HT-29 (cell line): ENCODE measurements at regions not wholly inside any gene's neighbourhood (a gene's known extent, or its start where the extent isn't known, plus 50 kb on each side); places are given as distances from the start of the nearest gene placed in this dataset.

Experiments used
- DNase-seq: peaks from one replicate; pipeline ENCODE4 v3.0.0-alpha.2; 2015; ENCODE audit warnings: low spot score

DNA sequence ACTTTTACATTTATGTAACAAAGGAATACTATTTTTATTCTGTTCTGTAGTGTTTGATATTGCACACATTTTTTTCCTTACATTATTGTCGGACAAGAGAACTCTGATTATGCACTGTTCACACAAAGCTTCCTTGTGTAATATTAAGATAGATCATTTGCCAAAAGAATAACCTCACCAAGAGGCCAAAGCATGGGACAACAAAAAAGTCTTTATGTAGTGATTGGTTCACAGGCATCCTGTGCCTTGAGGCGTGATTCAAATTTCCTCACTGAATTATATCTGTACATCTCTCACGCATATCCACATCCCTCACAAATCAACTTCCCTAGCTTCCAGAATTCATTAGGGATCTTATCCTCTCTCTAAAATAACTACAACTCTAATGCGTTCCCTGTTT lies 642.7 kb downstream of the NR4A2 start:
- DNase-seq, result no peak

DNA sequence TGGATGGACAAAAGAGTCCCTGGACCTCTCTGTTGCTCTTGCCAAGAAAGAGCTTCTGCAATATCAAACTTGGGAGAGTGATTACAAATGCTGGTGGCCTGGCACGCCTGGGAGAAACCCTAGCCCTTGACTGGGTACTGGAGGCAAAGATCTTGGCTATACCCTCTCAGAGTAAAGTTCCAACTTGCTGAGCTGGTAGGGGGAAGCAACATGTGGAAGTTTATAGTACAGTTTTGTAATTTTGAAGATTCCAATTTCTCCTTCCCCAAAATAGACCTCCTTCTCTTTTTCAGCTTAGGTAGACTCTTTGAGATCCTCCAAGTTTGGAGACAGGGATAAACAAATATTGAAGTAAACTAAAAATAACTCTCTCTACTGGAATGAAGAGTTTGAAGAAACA lies 645.3 kb downstream of the NR4A2 start:
- DNase-seq, result no peak

GRCh38 chr2:155679647-155680046 lies 652.9 kb downstream of the NR4A2 start:
- DNase-seq, result no peak

- no peak for DNase-seq
These were observed 656.6 kb downstream of the NR4A2 start for GRCh38 chr2:155675920-155676319.

DNA sequence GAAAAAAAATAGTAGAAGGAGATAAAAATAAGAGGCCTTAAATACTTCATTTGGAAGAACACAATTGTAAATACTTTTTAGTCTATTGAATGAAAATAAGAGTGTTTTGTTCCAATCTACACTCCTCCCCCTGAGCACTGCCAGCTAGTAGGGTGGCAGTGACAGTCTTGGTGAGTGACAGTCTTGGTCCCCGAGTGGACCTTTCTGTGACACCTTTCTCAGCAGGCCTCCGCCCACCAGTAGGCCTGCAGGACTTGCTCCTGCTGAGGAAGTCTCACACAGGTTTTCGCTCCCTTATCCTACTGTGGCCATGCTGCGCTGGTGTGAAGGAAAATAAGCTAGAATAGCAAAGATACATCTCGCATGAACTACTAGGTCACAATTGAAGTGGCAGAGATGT lies 666.8 kb downstream of the NR4A2 start:
- DNase-seq, result no peak

DNA sequence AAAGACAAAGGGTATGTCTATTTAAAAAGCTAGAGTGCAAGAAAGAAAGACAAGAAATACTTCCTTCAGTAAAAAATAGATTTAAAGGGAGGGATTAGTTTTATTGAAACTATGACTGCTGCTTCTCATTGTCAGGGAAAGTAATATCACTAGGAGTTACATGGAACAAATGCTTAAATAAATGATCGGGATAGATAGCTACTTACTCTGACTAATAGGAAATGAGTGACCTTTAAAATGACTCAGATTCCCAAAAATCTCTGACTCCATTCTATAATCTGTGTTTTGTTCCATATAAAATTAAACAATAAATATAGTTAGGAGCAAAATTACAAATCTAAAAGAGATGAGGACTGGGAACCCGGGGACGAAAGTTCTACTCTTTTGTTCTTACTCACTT lies 669.3 kb downstream of the NR4A2 start:
- no peak for DNase-seq

DNA sequence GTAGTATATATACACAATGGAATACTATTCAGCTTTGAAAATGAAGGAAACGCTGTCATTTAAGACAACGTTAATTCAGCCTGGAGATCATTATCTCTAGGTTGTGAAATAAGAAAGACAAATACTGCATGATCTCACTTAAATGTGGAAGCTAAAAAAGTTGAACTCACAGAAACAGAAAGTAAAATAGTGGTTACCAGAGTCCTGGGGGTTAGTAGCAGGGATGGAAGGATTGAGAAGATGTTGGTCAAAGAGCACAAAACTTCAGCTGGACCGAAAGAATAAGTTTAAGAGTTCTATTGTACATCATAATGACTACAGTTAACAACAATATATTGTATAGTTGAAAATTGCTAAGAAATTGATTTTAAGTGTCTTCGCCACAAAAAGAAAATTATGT lies 670.3 kb downstream of the NR4A2 start:
- no peak for DNase-seq

DNA sequence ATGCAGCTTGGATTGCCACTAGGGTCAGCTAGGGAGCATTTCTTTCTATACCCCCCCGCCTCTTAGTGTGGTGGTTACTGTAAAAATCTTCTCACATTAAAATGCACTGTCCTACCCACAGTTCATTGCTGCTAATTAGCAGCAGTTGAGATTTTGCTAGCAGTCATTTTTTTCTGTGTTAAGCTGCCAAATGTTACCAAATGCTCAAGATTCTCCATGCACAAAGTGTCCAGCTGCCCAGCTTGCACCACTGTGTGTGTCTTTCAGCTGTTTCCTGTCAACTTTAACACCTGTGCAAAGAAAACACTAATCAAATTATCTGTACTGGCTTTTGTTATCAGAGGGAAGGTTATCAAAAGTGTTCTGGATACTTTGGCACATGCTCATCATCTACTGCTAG lies 679.3 kb downstream of the NR4A2 start:
- no peak for DNase-seq

- no peak for DNase-seq
These were observed 680.7 kb downstream of the NR4A2 start for GRCh38 chr2:155651851-155652250.

DNA sequence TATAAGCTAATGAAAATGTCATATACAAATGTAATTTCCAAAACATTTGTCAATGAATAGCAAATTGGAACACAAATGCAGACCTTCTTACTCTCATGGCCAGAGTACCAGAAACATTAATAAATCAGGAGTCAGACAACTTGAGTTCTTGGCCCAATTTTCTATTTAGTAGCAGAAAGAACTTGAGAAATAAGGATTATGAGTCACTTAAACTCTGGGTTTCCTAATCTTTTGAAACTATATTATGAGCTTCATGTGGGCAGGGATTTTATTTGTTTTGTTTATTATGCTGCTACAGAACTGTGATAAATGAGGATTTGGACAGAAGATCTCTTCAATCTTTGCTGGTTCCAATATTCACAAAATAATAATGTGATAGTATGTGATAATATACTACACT lies 686.7 kb downstream of the NR4A2 start:
- DNase-seq, result no peak

DNA sequence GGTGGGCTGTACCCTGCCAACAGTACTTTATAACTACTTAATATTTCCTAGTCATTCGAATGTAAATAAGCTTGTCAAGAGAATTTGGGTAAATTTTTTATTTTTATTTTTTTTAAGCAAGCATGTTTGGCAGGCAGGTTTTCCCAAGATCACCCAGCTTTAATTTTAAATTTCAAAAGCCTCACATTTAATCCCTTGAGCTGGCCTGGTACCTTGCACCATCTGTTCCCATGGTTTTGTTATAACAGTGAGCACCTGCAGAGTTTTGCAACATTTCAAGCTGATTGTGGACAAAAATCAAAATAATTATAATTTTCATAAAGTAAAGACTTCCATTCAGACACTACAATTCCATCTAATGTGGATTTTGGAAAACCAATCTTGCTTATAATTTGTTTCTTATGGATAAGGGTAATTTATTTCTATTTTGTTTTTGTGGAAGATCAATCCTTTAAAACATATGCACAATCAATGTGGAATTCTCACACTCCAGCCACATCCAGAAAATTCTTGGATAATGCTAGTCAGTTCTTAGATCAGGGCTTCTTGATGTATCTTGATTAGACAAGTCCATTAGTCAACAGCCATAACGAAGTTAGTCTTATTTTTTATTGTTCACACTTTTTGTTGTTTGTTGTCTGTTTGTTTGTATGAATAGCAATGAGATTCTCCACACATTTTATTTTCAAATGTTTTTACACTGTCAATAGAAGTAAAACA lies 689.3 kb downstream of the NR4A2 start:
- no peak for DNase-seq

DNA sequence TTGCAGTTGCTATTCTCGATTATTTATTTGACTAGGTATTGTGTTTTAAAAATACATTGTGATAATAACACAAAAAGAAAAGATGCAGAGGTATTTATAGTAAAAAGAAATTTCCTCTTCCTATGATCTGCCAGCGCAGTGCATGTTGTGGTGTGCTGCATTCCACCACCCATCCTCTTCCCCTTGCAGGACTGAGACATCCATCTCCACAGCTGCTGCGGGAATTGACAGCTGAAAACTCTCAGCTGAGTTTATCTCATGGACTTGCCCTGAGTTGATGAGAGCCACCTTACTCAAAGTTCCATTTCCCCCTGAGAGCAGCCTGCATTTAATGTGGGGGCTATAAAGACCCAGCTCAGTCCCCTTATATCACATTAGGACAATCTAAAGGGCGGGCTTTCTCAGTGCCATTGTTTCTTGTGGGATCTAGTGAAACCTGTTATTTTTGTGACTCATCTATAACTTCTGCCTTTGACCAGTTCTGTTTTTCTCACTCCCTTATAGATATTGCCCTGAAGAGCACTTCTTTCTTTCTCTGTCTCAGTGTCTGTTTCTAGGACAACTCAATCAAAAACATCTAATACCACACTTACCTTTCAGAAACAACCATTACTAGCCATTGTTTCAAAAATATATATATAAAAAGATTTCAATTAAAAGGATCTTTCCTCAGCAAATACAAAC lies 698.5 kb downstream of the NR4A2 start:
- DNase-seq, result no peak

- no peak for DNase-seq
These were observed 699.3 kb downstream of the NR4A2 start for GRCh38 chr2:155633060-155633839.

- DNase-seq, result no peak
These were observed 701.8 kb downstream of the NR4A2 start for GRCh38 chr2:155630760-155631159.

- DNase-seq, result no peak
These were observed 710.1 kb downstream of the NR4A2 start for GRCh38 chr2:155622443-155622842.

GRCh38 chr2:155600914-155601760 lies 731.4 kb downstream of the NR4A2 start:
- DNase-seq, result no peak

GRCh38 chr2:155600296-155600695 lies 732.2 kb downstream of the NR4A2 start:
- DNase-seq, result no peak

DNA sequence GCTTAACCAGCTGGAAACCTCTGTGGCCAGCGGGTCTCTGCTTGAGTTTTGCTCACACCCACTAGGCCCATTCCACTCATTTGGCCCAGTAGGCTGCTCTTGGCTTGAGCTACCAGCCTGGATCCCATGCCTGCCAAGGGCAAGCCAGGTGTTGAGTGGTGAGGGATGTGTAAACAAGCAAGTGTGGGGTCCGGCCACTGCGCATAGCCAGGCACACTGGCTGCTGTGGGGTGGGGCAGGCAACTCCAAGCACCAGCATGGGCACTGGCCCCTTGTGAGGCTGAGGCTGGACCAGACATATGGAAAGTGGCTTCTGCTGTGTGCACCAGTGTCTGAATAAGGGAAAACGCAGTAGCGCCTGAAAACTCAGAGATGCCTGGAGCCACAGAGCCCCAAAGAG lies 732.7 kb downstream of the NR4A2 start:
- DNase-seq, result no peak

DNA sequence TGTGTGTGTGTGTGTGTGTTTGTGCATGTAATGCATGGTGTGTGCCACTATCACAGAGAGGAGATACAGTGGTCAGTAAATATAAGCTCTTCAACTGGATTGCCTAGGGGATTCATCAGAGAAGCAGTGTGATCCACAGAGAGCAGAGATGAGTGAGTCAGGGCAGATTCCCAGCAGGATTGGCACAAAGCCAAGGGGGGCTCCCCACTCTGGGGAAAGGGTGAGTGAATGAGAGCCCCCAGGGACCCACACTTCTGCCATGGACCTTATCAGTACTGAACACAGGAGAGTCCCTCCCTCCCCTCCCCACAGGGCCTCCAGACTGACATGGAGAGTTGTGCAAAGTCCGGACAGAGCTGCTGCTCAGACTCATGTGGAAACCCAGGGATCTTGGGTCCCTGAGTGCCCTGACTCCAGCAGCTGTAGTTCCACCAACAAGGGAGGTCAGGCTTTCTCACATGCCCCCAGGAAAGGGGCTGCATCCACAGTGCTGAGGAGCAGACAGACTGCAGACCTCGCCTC lies 748.8 kb downstream of the NR4A2 start:
- no peak for DNase-seq

GRCh38 chr2:155574941-155575340 lies 757.6 kb downstream of the NR4A2 start:
- no peak for DNase-seq

DNA sequence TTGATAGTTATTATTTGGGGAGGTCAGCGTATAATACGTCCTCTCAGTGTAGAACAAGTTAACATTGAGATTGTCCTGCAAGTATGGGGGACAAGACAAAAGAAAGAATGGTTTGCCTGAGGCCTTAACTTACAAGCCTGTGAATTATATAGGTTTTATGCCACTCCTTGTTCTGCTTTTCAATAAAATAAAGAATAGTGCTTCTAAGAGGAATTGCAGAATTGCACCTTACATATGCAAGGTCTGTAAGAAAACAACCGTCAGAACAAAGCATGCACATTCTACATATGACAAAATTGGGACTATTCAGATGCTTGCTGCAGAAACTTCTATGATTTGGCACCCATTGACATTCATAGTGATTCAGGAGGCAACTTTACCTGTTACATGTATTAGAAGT lies 785.0 kb downstream of the NR4A2 start:
- no peak for DNase-seq
